Osteoblast (primary cell): ENCODE measurements at regions not wholly inside any gene's neighbourhood (a gene's known extent, or its start where the extent isn't known, plus 50 kb on each side); places are given as distances from the start of the nearest gene placed in this dataset.

Experiments used
- DNase-seq: peaks from one replicate; pipeline ENCODE4 v3.0.0; 2011; ENCODE audit warnings: low spot score, mixed read lengths; ENCODE audit not compliant: insufficient read length; ENCODE audit errors: missing footprints
- H2AFZ ChIP-seq: 2 replicates; pipeline ENCODE4 v1.6.0; 2011; ENCODE audit warnings: mild to moderate bottlenecking, low read length
- H3K27ac ChIP-seq: 2 replicates; pipeline ENCODE4 v1.5.1; 2011; ENCODE audit warnings: mild to moderate bottlenecking, low read depth, low read length, moderate library complexity
- H3K27me3 ChIP-seq: 2 replicates; pipeline ENCODE4 v1.6.0; 2012; ENCODE audit warnings: mild to moderate bottlenecking, control low read depth, inconsistent platforms, low read length, moderate library complexity; ENCODE audit not compliant: insufficient read depth
- H3K36me3 ChIP-seq: 2 replicates; pipeline ENCODE4 v1.5.1; 2011; ENCODE audit warnings: mild to moderate bottlenecking, low read length, control low read depth, moderate library complexity; ENCODE audit not compliant: insufficient read depth
- H3K4me1 ChIP-seq: 2 replicates; pipeline ENCODE4 v1.5.1; 2011; ENCODE audit warnings: mild to moderate bottlenecking, low read length, control low read depth, moderate library complexity; ENCODE audit not compliant: insufficient read depth
- H3K4me2 ChIP-seq: 2 replicates; pipeline ENCODE4 v1.6.0; 2011; ENCODE audit warnings: mild to moderate bottlenecking, low read length; ENCODE audit not compliant: insufficient read depth
- H3K4me3 ChIP-seq: fragments of 200-600 bp; sonication (generic); 3 replicates; pipeline ENCODE4 v1.5.1; 2012; ENCODE audit warnings: mild to moderate bottlenecking, low read length, inconsistent platforms; ENCODE audit not compliant: insufficient read depth
- H3K79me2 ChIP-seq: 2 replicates; pipeline ENCODE4 v1.6.0; 2012; ENCODE audit warnings: mild to moderate bottlenecking, low read length, control low read depth, inconsistent platforms; ENCODE audit not compliant: insufficient read depth
- H3K9me3 ChIP-seq: 2 replicates; pipeline ENCODE4 v1.5.1; 2011; ENCODE audit warnings: low read depth, low read length, control low read depth
- H4K20me1 ChIP-seq: 2 replicates; pipeline ENCODE4 v1.6.0; 2012; ENCODE audit warnings: mild to moderate bottlenecking, low read length, control low read depth; ENCODE audit not compliant: insufficient read depth
- CTCF ChIP-seq: IDR thresholded peaks from 2 replicates; pipeline ENCODE4 v1.5.1; 2011; ENCODE audit warnings: mild to moderate bottlenecking, low read depth, low read length, moderate library complexity; ENCODE audit errors: extremely low read depth

- no peak for TF ChIP-seq CTCF
- Histone ChIP-seq H3K4me3 (no peak overlapping the region), H3K4me1 (no peaks in the 10 kb centered on the region), H3K9me3 (peaks cover 3% of the 10 kb centered on the region), H3K36me3 (no peaks in the 10 kb centered on the region), H3K27ac (no peak overlapping the region), H2AFZ (no peak overlapping the region), H3K27me3 (no peaks in the 10 kb centered on the region), H3K4me2 (no peak overlapping the region), H4K20me1 (no peaks in the 10 kb centered on the region), H3K79me2 (no peaks in the 10 kb centered on the region)
- DNase-seq = no peak
These were observed 214.6 kb downstream of the ADGRA3 start for GRCh38 chr4:22301253-22301652.

GRCh38 chr4:22299678-22300077 lies 216.2 kb downstream of the ADGRA3 start:
- no peaks in the 10 kb centered on the region for H3K4me1 ChIP-seq
- no peak overlapping the region for H2AFZ ChIP-seq
- no peak overlapping the region for H3K27ac ChIP-seq
- no peaks in the 10 kb centered on the region for H3K36me3 ChIP-seq
- no peak for DNase-seq
- no peaks in the 10 kb centered on the region for H3K27me3 ChIP-seq
- H4K20me1 ChIP-seq = no peaks in the 10 kb centered on the region
- peaks cover 3% of the 10 kb centered on the region for H3K9me3 ChIP-seq
- H3K4me3 ChIP-seq = no peak overlapping the region
- no peak for TF ChIP-seq CTCF
- no peak overlapping the region for H3K4me2 ChIP-seq
- no peaks in the 10 kb centered on the region for H3K79me2 ChIP-seq

- H3K27ac ChIP-seq = no peak overlapping the region
- DNase-seq = no peak
- H2AFZ ChIP-seq = no peak overlapping the region
- no peak overlapping the region for H3K4me3 ChIP-seq
- H3K4me1 ChIP-seq = no peaks in the 10 kb centered on the region
- no peaks in the 10 kb centered on the region for H4K20me1 ChIP-seq
- no peaks in the 10 kb centered on the region for H3K79me2 ChIP-seq
- TF ChIP-seq CTCF = no peak
- no peak overlapping the region for H3K4me2 ChIP-seq
- H3K9me3 ChIP-seq = no peaks in the 10 kb centered on the region
- no peaks in the 10 kb centered on the region for H3K27me3 ChIP-seq
- H3K36me3 ChIP-seq = no peaks in the 10 kb centered on the region
These were observed 228.2 kb downstream of the ADGRA3 start for GRCh38 chr4:22287631-22288030.

- DNase-seq = no peak
These were observed 247.4 kb downstream of the ADGRA3 start for GRCh38 chr4:22268350-22269025.

More at GRCh38 chr4:22268350-22269025, 247.4 kb downstream of the ADGRA3 start:
- Histone ChIP-seq H3K36me3 (no peaks in the 10 kb centered on the region), H3K4me3 (no peak overlapping the region), H3K9me3 (no peaks in the 10 kb centered on the region), H3K27ac (no peak overlapping the region), H3K27me3 (no peaks in the 10 kb centered on the region), H3K4me1 (no peaks in the 10 kb centered on the region), H2AFZ (no peak overlapping the region), H4K20me1 (no peaks in the 10 kb centered on the region), H3K4me2 (no peak overlapping the region), H3K79me2 (no peaks in the 10 kb centered on the region)
- TF ChIP-seq CTCF = no peak
